H9 (cell line): ENCODE measurements at regions not wholly inside any gene's neighbourhood (a gene's known extent, or its start where the extent isn't known, plus 50 kb on each side); places are given as distances from the start of the nearest gene placed in this dataset.
"Not testable (repeated sequence)": the region's sequence is repeated elsewhere in the genome, so short reads cannot be mapped to it uniquely, and the experiment has no call there.

Experiments
- DNase-seq: peaks from one replicate; pipeline ENCODE4 v3.0.0-alpha.2; 2017
- H2AFZ ChIP-seq: one replicate; pipeline ENCODE4 v1.6.1; 2013; ENCODE audit warnings: mild to moderate bottlenecking, low read length, control low read depth, moderate library complexity
- H2AK5ac ChIP-seq: 2 replicates; pipeline ENCODE4 v1.6.1; 2013; ENCODE audit warnings: low read length, control low read depth, mixed read lengths; ENCODE audit not compliant: insufficient read length
- H2BK120ac ChIP-seq: one replicate; pipeline ENCODE4 v1.6.1; 2013; ENCODE audit warnings: low read depth, mild to moderate bottlenecking, low read length, control low read depth, inconsistent platforms; ENCODE audit not compliant: poor library complexity, severe bottlenecking
- H2BK12ac ChIP-seq: 2 replicates; pipeline ENCODE4 v1.6.1; 2013; ENCODE audit warnings: low read length, control low read depth, mixed read lengths, low read depth; ENCODE audit not compliant: insufficient read length
- H2BK15ac ChIP-seq: 2 replicates; pipeline ENCODE4 v1.6.1; 2013; ENCODE audit warnings: low read depth, low read length, control low read depth
- H2BK20ac ChIP-seq: one replicate; pipeline ENCODE4 v1.6.1; 2013; ENCODE audit warnings: low read depth, mild to moderate bottlenecking, low read length, control low read depth, inconsistent platforms; ENCODE audit not compliant: poor library complexity, severe bottlenecking
- H2BK5ac ChIP-seq: 2 replicates; pipeline ENCODE4 v1.6.1; 2013; ENCODE audit warnings: low read length, control low read depth, mixed read lengths; ENCODE audit not compliant: insufficient read length
- H3K14ac ChIP-seq: 2 replicates; pipeline ENCODE4 v1.6.1; 2013; ENCODE audit warnings: low read length, control low read depth; ENCODE audit not compliant: insufficient read depth
- H3K18ac ChIP-seq: 2 replicates; pipeline ENCODE4 v1.6.1; 2013; ENCODE audit warnings: low read depth, mild to moderate bottlenecking, mixed read lengths, low read length, control low read depth; ENCODE audit not compliant: insufficient read length
- H3K23ac ChIP-seq: 2 replicates; pipeline ENCODE4 v1.6.1; 2013; ENCODE audit warnings: low read length, control low read depth, mixed read lengths, low read depth; ENCODE audit not compliant: insufficient read length
- H3K23me2 ChIP-seq: 2 replicates; pipeline ENCODE4 v1.6.1; 2013; ENCODE audit warnings: low read depth, mild to moderate bottlenecking, mixed read lengths, low read length, control low read depth; ENCODE audit not compliant: insufficient read length, poor library complexity, severe bottlenecking
- H3K27ac ChIP-seq: 2 replicates; pipeline ENCODE4 v1.5.1; 2013; ENCODE audit warnings: low read length, control low read depth, mixed read lengths, low read depth; ENCODE audit not compliant: insufficient read length
- H3K27me3 ChIP-seq: 2 replicates; pipeline ENCODE4 v1.6.1; 2013; ENCODE audit warnings: low read length, control low read depth, inconsistent platforms; ENCODE audit not compliant: insufficient read depth
- H3K4ac ChIP-seq: 2 replicates; pipeline ENCODE4 v1.6.1; 2013; ENCODE audit warnings: low read depth, mild to moderate bottlenecking, control low read depth, inconsistent platforms, low read length, moderate library complexity
- H3K4me1 ChIP-seq: 2 replicates; pipeline ENCODE4 v1.6.1; 2013; ENCODE audit warnings: low read length, control low read depth, inconsistent platforms; ENCODE audit not compliant: insufficient read depth
- H3K4me2 ChIP-seq: 2 replicates; pipeline ENCODE4 v1.6.1; 2013; ENCODE audit warnings: low read length, control low read depth, mixed read lengths; ENCODE audit not compliant: insufficient read length, insufficient read depth
- H3K56ac ChIP-seq: 2 replicates; pipeline ENCODE4 v1.6.1; 2013; ENCODE audit warnings: low read depth, mild to moderate bottlenecking, mixed read lengths, low read length, control low read depth; ENCODE audit not compliant: insufficient read length
- H3K79me1 ChIP-seq: 2 replicates; pipeline ENCODE4 v1.6.1; 2013; ENCODE audit warnings: low read depth, mild to moderate bottlenecking, moderate library complexity, low read length, control low read depth, inconsistent platforms; ENCODE audit not compliant: insufficient read depth, poor library complexity, severe bottlenecking
- H3K79me2 ChIP-seq: 2 replicates; pipeline ENCODE4 v1.6.1; 2013; ENCODE audit warnings: low read length, control low read depth, inconsistent platforms; ENCODE audit not compliant: insufficient read depth
- H3K9ac ChIP-seq: 2 replicates; pipeline ENCODE4 v1.6.1; 2013; ENCODE audit warnings: low read length, control low read depth, mixed read lengths; ENCODE audit not compliant: insufficient read length; ENCODE audit errors: extremely low read depth
- H3K9me3 ChIP-seq: one replicate; pipeline ENCODE4 v1.6.1; 2013; ENCODE audit warnings: low read depth, low read length, inconsistent platforms; ENCODE audit not compliant: control insufficient read depth
- H3T11ph ChIP-seq: one replicate; pipeline ENCODE4 v1.6.1; 2013; ENCODE audit warnings: mild to moderate bottlenecking, low read length, control low read depth, inconsistent platforms
- H4K20me1 ChIP-seq: one replicate; pipeline ENCODE4 v1.6.1; 2013; ENCODE audit not compliant: control insufficient read depth, insufficient read length, insufficient read depth
- H4K5ac ChIP-seq: 2 replicates; pipeline ENCODE4 v1.6.1; 2013; ENCODE audit warnings: low read depth, mild to moderate bottlenecking, mixed read lengths, low read length, control low read depth; ENCODE audit not compliant: insufficient read length
- H4K8ac ChIP-seq: replicated peaks from 2 replicates; pipeline ENCODE4 v1.6.1; 2013; ENCODE audit warnings: low read length, control low read depth, mixed read lengths, low read depth; ENCODE audit not compliant: insufficient read length
- H4K91ac ChIP-seq: 2 replicates; pipeline ENCODE4 v1.6.1; 2013; ENCODE audit warnings: low read depth, mild to moderate bottlenecking, moderate library complexity, mixed read lengths, low read length, control low read depth; ENCODE audit not compliant: insufficient read length
- H3K27ac Mint-ChIP-seq, 3 experiments: 2 replicates in 2 of 3; 3 replicates in 1 of 3; pipeline ENCODE4 v1.8.0; 2020 to 2021; ENCODE audit warnings: mixed read lengths in 3 of 3, mild to moderate bottlenecking in 1 of 3, moderate library complexity in 1 of 3
- H3K27me3 Mint-ChIP-seq: 2 replicates; pipeline ENCODE4 v1.8.0; 2021; ENCODE audit warnings: low read depth, mild to moderate bottlenecking, moderate library complexity, mixed read lengths
- H3K36me3 Mint-ChIP-seq, 3 experiments: 2 replicates in 2 of 3; 3 replicates in 1 of 3; pipeline ENCODE4 v1.8.0; 2020 to 2021; ENCODE audit warnings: low read depth in 3 of 3, mixed read lengths in 3 of 3; ENCODE audit not compliant: insufficient read depth in 1 of 3
- H3K4me1 Mint-ChIP-seq, 2 experiments: 2 replicates each; pipeline ENCODE4 v1.8.0; 2020; ENCODE audit warnings: mixed read lengths in 2 of 2
- H3K4me3 Mint-ChIP-seq, 2 experiments: 2 replicates in 1 of 2; 3 replicates in 1 of 2; pipeline ENCODE4 v1.8.0; 2020 to 2021; ENCODE audit warnings: mild to moderate bottlenecking in 2 of 2, mixed read lengths in 2 of 2, moderate library complexity in 1 of 2
- H3K9me3 Mint-ChIP-seq, 2 experiments: 2 replicates in 1 of 2; 3 replicates in 1 of 2; pipeline ENCODE4 v1.8.0; 2020; ENCODE audit warnings: mild to moderate bottlenecking in 2 of 2, mixed read lengths in 2 of 2, moderate library complexity in 1 of 2
- CTCF ChIP-seq: fragments of 200-600 bp; sonication (generic); conservative IDR thresholded peaks from 3 replicates; pipeline ENCODE4 v1.8.0; 2021; ENCODE audit warnings: antibody characterized with exemption, mild to moderate bottlenecking
- WGBS: extraction: QIAGEN DNeasy Blood & Tissue Kit; methylation state at CpG from one replicate; pipeline ENCODE4 v1.1.7; 2013; ENCODE audit warnings: missing lambda C conversion rate, low lambda C conversion rate, mixed read lengths; ENCODE audit not compliant: insufficient read length; ENCODE audit errors: extremely low coverage; 5-methylcytosine and 5-hydroxymethylcytosine counted together

DNA sequence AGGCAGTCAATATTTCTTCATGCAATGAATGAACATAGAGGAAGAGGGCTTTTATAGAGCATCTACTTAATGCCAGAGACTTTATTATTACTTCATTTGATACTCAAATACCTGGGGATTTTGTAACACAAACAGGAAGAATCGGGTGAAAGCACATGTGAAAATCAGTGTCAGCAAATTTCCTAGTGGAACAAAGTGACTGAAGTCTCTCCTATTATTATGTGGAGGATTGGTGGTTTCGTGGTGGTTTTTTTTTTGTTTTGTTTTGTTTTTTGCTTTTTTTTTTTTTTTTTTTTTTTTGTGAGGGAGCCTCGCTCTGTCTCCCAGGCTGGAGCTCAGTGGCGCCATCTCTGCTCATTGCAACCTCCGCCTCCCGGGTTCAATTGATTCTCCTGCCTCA is 207.0 kb downstream of the RRAGB start:
- no peak overlapping the region for H3K18ac ChIP-seq
- no peak overlapping the region for H2BK20ac ChIP-seq
- no peaks in the 10 kb centered on the region for H3K79me1 ChIP-seq
- H3K23ac ChIP-seq = no peak overlapping the region
- H2BK120ac ChIP-seq = no peak overlapping the region
- H3K56ac ChIP-seq = no peak overlapping the region
- no peak overlapping the region for H3K4me3 Mint-ChIP-seq
- peak; percentile 27; the same call in 1 of the 3 replicates for TF ChIP-seq CTCF
- peaks cover 18 to 33% (median 32%) of the 10 kb centered on the region in 3 experiments for H3K36me3 Mint-ChIP-seq
- H4K5ac ChIP-seq = no peak overlapping the region
- peak; percentile 24 for DNase-seq
- no peak overlapping the region for H4K91ac ChIP-seq
- H3K27ac ChIP-seq = no peak overlapping the region
- H3K9me3 Mint-ChIP-seq = peaks cover 86% of the 10 kb centered on the region in 2 experiments
- no peak overlapping the region for H2BK5ac ChIP-seq
- no peak overlapping the region for H3K14ac ChIP-seq
- no peak overlapping the region for H2AFZ ChIP-seq
- no peak overlapping the region for H3T11ph ChIP-seq
- H3K9ac ChIP-seq = no peak overlapping the region
- no CpG with 5 or more reads among the region's 6 CpGs for WGBS
- no peak overlapping the region for H4K8ac ChIP-seq
- no peak overlapping the region for H2AK5ac ChIP-seq
- H3K27me3 Mint-ChIP-seq = no peaks in the 10 kb centered on the region
- H3K79me2 ChIP-seq = no peaks in the 10 kb centered on the region
- H4K20me1 ChIP-seq = no peaks in the 10 kb centered on the region
- H2BK15ac ChIP-seq = no peak overlapping the region
- H3K27me3 ChIP-seq = no peaks in the 10 kb centered on the region
- no peak overlapping the region for H3K27ac Mint-ChIP-seq
- H3K4ac ChIP-seq = no peak overlapping the region
- H3K23me2 ChIP-seq = no peaks in the 10 kb centered on the region
- H3K4me1 ChIP-seq = no peaks in the 10 kb centered on the region
- H2BK12ac ChIP-seq = no peak overlapping the region
- peaks cover 5% of the 10 kb centered on the region for H3K9me3 ChIP-seq
- no peak overlapping the region for H3K4me2 ChIP-seq
- H3K4me1 Mint-ChIP-seq = no peaks in the 10 kb centered on the region

DNA sequence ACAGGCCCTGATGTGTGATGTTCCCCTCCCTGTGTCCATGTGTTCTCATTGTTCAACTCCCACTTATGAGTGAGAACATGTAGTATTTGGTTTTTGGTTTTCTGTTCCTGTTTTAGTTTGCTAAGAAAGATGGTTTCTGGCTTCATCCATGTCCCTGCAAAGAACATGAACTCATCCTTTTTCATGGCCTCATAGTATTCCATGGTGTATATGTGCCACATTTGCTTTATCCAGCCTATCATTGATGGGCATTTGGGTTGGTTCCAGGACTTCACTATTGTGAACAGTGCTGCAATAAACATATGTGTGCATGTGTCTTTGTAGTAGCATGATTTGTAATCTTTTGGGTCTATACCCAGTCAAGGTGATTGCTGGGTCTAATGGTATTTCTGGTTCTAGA is 211.0 kb downstream of the RRAGB start:
- H3K18ac ChIP-seq, H3K4me1 ChIP-seq, H3K79me1 ChIP-seq, H3K23ac ChIP-seq, H2AFZ ChIP-seq, H2BK20ac ChIP-seq, H3K79me2 ChIP-seq, H2BK15ac ChIP-seq, H2BK120ac ChIP-seq, H3K4me3 Mint-ChIP-seq, H3K27ac ChIP-seq, H3K9me3 ChIP-seq, H4K5ac ChIP-seq, H3K4ac ChIP-seq, H3K27me3 Mint-ChIP-seq, H2BK12ac ChIP-seq, H3K9ac ChIP-seq, H3K27me3 ChIP-seq, H3K4me1 Mint-ChIP-seq, H4K91ac ChIP-seq, H4K8ac ChIP-seq, H2AK5ac ChIP-seq, H4K20me1 ChIP-seq, H3K4me2 ChIP-seq, H3T11ph ChIP-seq, H3K56ac ChIP-seq, H3K23me2 ChIP-seq, H2BK5ac ChIP-seq, H3K27ac Mint-ChIP-seq, DNase-seq, H3K14ac ChIP-seq: not testable (repeated sequence)
- Mint-ChIP-seq H3K36me3 (peaks cover 14 to 16% (median 15%) of the 10 kb centered on the region in 3 experiments), H3K9me3 (peaks cover 84 to 87% of the 10 kb centered on the region in 2 experiments)
